GM12864 (cell line): ENCODE measurements at regions not wholly inside any gene's neighbourhood (a gene's known extent, or its start where the extent isn't known, plus 50 kb on each side); places are given as distances from the start of the nearest gene placed in this dataset.
"Not testable (repeated sequence)": the region's sequence is repeated elsewhere in the genome, so short reads cannot be mapped to it uniquely, and the experiment has no call there.

Source experiments
- DNase-seq: peaks from one replicate; pipeline ENCODE4 v3.0.0-alpha.2; 2011; ENCODE audit warnings: low read depth
- H3K4me3 ChIP-seq: 2 replicates; pipeline ENCODE4 v1.5.1; 2011; ENCODE audit warnings: mild to moderate bottlenecking, low read depth, low read length, control low read depth
- TF ChIP-seq, protein P1 (sequence below): IDR thresholded peaks from 2 replicates; pipeline ENCODE4 v1.5.1; 2011; ENCODE audit warnings: low read depth, mild to moderate bottlenecking, moderate library complexity, low read length, control low read depth, inconsistent platforms; ENCODE audit errors: missing control alignments

DNA sequence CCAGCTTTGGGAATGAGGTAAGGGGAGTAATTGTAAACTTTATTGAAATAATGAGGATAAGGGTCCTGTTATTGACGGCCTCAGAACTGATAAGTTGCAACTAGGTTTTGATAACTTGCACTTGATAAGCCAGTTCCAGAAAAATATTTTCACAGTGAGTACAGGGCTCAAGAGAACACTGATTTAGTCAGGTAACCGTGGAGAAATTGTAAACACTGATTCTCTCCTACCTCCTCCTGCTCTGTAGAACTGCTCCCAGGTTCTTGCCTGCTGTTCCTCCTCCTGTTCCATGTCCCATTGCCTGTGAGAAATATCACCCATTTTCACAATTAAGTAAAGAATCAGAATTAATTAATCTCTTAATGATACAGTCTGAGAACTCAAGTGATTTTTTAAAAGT, 55.0 kb upstream of the CXXC4 start:
- DNase-seq: no peak
- no peak overlapping the region for H3K4me3 ChIP-seq
- TF ChIP-seq, protein P1, sequence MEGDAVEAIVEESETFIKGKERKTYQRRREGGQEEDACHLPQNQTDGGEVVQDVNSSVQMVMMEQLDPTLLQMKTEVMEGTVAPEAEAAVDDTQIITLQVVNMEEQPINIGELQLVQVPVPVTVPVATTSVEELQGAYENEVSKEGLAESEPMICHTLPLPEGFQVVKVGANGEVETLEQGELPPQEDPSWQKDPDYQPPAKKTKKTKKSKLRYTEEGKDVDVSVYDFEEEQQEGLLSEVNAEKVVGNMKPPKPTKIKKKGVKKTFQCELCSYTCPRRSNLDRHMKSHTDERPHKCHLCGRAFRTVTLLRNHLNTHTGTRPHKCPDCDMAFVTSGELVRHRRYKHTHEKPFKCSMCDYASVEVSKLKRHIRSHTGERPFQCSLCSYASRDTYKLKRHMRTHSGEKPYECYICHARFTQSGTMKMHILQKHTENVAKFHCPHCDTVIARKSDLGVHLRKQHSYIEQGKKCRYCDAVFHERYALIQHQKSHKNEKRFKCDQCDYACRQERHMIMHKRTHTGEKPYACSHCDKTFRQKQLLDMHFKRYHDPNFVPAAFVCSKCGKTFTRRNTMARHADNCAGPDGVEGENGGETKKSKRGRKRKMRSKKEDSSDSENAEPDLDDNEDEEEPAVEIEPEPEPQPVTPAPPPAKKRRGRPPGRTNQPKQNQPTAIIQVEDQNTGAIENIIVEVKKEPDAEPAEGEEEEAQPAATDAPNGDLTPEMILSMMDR: no peak

DNA sequence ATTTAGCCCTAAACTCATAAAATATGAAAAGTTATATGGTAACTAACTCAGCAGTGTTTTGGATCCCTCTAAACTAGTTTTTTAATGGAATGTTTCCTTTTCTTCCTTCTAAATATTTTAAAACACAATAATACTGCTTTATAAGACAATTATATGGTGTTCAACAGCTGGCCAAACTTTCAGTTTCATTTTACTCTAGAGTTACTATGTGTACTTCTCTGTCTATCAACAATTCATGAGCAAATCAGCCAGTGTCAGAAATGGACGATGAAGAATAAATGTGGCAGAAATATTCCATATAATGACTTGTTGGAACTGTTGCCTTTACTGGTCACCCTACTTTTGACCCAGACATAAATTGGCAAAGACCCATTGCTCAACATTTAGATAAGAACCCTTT, 64.8 kb upstream of the CXXC4 start:
- no peak for DNase-seq
- TF ChIP-seq, protein P1: no peak
- no peak overlapping the region for H3K4me3 ChIP-seq

DNA sequence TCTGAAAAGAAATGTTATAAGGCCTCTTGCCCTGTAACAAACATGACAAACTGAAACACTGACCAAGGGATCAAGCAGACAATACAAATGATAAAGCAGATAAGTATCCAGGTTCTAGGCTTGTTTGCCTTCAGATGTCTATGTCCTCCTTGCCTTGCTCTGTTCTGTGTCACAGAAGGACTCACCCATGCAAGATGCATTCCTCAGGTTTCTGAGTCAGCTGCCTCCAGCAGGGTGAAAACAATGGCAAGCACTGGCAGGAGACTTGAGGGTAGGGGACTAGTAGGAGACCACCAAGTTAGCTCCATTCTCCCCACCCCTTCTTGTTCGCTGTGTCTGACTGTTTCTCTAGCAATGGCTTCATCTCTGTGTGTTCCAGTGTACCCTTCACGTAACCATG, 76.6 kb upstream of the CXXC4 start:
- TF ChIP-seq, protein P1: no peak
- no peak overlapping the region for H3K4me3 ChIP-seq
- DNase-seq: no peak

DNA sequence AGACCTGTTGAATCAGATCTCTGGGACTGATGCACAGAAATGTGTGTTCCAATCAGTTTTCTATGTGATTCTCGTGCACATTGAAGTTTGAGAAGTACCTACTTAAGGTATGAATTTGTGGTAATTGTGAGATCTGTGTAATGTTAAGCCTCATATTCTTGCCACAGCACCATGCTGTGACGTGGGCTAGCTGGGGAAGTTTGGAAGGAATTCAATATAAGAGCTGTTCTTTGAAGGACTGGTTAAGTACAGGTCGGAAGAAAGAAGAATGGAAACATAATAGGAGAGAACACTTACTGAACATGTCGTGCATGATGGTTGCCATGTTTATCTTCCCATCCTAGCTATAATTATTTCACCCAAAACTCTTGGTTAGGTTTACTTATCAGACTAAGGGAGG, 79.7 kb upstream of the CXXC4 start:
- H3K4me3 ChIP-seq: no peak overlapping the region
- TF ChIP-seq, protein P1: no peak

DNA sequence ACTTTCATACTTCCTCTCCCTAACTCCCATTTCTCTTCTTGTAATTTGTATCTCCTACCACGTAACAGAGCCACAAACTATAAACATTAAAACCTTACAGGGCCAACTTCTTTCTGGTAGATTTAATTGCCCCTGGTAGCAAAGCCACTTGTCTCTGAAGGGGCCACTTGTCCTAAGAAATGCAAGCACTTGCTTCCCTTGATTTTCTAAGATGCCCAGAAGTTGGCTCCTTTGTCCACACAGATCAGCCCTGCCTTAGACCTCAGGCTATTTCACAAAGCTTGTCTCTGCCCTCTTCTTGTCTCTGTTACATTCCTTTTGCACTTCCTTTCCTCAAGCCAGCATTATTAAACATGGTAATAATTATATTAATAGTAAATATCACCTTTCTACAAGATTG, 80.6 kb upstream of the CXXC4 start:
- H3K4me3 ChIP-seq: no peak overlapping the region
- TF ChIP-seq, protein P1: no peak
- DNase-seq: no peak

More for the DNA sequence above, 79.7 kb upstream of the CXXC4 start:
- DNase-seq: no peak

DNA sequence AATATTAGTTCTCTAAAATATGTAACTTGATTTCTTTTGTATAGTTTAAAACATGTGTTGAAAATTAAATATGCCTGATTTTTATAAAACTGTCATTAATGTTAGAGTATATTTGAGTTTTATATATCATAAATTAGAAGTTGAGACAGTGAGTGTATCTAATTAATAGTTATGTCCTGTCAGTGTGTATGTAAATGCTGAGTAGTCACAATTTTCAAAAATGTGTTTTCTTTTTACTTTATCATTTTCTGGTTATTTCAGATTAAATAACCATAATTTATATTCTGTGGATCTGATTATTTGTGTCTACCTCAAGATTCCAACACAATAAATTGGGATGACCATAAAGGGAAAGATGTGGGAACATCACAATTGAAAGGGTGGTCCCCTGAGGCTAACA, 82.7 kb upstream of the CXXC4 start:
- no peak overlapping the region for H3K4me3 ChIP-seq
- no peak for DNase-seq
- TF ChIP-seq, protein P1: no peak

DNA sequence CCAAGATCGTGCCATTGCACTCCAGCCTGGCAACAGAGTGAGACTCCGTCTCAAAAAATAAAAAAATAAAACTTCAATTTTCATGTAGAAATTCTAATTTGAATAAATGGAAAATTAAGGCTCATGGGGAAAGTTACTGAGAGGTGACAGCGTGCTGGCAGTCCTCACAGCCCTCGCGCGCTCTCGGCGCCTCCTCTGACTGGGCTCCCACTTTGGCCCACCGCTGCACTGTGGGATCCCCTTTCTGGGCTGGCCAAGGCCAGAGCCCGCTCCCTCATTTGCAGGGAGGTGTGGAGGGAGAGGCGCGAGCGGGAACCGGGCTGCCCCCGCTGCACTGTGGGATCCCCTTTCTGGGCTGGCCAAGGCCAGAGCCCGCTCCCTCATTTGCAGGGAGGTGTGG, 86.8 kb upstream of the CXXC4 start:
- DNase-seq, H3K4me3 ChIP-seq: not testable (repeated sequence)

DNA sequence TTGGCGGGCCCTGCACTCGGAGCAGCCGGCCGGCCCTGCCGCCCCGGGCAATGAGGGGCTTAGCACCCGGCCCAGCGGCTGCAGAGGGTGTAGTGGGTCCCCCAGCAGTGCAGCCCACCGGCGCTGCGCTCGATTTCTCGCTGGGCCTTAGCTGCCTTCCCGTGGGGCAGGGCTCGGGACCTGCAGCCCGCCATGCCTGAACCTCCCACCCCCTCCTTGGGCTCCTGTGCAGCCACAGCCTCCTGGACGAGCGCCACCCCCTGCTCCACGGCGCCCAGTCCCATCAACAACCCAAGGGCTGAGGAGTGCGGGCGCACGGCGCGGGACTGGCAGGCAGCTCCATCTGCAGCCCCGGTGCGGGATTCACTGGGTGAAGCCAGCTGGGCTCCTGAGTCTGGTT, 87.4 kb upstream of the CXXC4 start:
- H3K4me3 ChIP-seq, DNase-seq: not testable (repeated sequence)
